ENCODE measurements at regions not wholly inside any gene's neighbourhood (a gene's known extent, or its start where the extent isn't known, plus 50 kb on each side); places are given as distances from the start of the nearest gene placed in this dataset.
"Not testable (repeated sequence)": the region's sequence is repeated elsewhere in the genome, so short reads cannot be mapped to it uniquely, and the experiment has no call there.

DNA sequence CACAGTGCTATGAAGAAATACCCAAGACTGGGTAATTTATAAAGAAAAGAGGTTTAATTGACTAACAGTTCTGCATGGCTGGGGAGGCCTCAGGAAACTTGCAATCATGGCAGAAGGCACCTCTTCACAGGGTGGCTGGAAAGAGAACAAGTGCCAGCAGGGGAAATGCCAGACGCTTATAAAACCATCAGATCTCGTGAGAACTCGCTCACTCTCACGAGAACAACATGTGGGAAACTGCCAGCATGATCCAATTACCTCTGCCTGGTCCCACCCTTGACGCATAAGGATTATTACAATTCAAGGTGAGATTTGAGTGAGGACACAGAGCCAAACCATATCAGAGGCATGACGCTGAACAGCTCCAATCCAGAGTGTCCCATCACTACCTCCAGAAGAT, 73.7 kb upstream of the RPL38 start:
- not testable (repeated sequence) for H3K4me3 Mint-ChIP-seq; H3K36me3 Mint-ChIP-seq (ENCODE audit: low read depth); ATAC-seq; DNase-seq; H3K27ac Mint-ChIP-seq; H3K4me1 Mint-ChIP-seq; H3K9me3 ChIP-seq (ENCODE audit: control insufficient read depth, low read length, poor library complexity, severe bottlenecking)
- H3K27me3 Mint-ChIP-seq, result peaks cover 51% of the 10 kb centered on the region

DNA sequence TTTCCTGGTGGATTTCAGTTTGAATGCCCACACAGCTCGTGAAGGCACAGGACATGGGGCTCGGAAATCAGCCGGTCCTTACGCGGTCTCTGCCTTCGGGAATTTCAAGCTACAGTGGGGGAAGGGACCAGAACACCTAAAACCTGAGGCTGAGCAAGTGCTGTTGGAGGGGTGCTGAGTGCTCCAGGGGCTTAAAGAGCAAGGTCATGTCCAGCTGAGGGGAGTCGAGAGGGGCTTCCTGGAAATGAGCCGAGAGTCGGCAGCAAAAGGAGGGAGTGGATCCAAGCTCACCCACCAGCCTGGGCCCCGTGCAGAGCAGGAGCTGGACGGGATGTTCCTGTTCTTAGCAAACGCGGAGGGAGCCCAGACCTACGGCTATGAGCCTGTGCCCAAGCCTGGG, 73.2 kb upstream of the RPL38 start:
- H3K27me3 Mint-ChIP-seq, result peaks cover 49% of the 10 kb centered on the region

DNA sequence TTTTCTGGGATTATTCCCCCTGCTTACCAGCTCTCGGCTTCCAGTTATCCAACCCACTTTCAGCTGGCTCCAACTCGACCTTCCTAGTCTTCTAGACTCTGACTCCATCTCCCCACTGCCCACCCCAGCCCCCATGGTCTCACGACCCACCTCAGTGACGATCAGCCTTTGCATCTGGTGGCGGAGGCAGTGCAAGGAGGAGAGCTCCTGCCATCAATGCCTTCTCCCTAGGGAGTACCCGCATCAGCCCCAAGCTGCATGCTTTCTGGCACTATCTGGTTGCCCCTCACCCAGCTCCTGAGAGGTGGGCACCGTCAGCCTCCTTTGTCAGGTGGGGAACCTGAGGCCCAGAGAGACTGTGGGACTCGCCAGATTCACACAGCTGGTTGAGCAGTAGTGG, 72.6 kb upstream of the RPL38 start:
- H3K9me3 ChIP-seq (ENCODE audit: control insufficient read depth, low read length, poor library complexity, severe bottlenecking), result no peaks in the 10 kb centered on the region
- H3K27ac Mint-ChIP-seq, result no peak overlapping the region
- H3K4me1 Mint-ChIP-seq, result peaks cover 7% of the 10 kb centered on the region
- DNase-seq (no peak), ATAC-seq (no peak)
- H3K27me3 Mint-ChIP-seq, result peaks cover 44% of the 10 kb centered on the region
- no peaks in the 10 kb centered on the region for H3K36me3 Mint-ChIP-seq (ENCODE audit: low read depth)
- H3K4me3 Mint-ChIP-seq, result no peak overlapping the region

More for the DNA sequence above, 73.2 kb upstream of the RPL38 start:
- ATAC-seq (no peak), DNase-seq (no peak)
- H3K9me3 ChIP-seq (ENCODE audit: control insufficient read depth, low read length, poor library complexity, severe bottlenecking), result no peaks in the 10 kb centered on the region
- Mint-ChIP-seq H3K4me1 (peaks cover 7% of the 10 kb centered on the region), H3K27ac (no peak overlapping the region), H3K36me3 (ENCODE audit: low read depth) (no peaks in the 10 kb centered on the region), H3K4me3 (no peak overlapping the region)

DNA sequence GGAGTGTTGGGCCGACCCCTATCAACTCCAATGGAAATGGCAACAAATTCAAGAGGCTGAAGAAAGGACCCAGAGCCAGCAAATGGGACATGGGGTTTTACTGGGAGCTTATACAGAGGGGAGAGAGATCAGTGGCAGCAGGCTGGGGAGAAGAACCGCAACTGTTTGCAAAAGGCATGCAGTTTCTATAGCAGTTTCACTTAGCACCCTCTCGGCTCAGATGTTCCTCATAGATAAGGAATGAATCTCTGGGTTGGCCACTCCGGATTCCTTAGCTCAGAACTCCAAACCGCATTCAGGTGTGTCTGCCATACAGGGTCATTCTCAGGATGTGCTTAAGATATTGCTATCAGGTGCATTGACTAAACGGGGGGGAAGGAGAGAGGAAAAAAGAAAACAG, 71.1 kb upstream of the RPL38 start:
- no peaks in the 10 kb centered on the region for H3K9me3 ChIP-seq (ENCODE audit: control insufficient read depth, low read length, poor library complexity, severe bottlenecking)
- no peak overlapping the region for H3K27ac Mint-ChIP-seq
- H3K27me3 Mint-ChIP-seq, result peaks cover 48% of the 10 kb centered on the region
- H3K4me1 Mint-ChIP-seq, result peaks cover 2% of the 10 kb centered on the region
- no peak for ATAC-seq
- no peak for DNase-seq
- no peak overlapping the region for H3K4me3 Mint-ChIP-seq
- no peaks in the 10 kb centered on the region for H3K36me3 Mint-ChIP-seq (ENCODE audit: low read depth)

DNA sequence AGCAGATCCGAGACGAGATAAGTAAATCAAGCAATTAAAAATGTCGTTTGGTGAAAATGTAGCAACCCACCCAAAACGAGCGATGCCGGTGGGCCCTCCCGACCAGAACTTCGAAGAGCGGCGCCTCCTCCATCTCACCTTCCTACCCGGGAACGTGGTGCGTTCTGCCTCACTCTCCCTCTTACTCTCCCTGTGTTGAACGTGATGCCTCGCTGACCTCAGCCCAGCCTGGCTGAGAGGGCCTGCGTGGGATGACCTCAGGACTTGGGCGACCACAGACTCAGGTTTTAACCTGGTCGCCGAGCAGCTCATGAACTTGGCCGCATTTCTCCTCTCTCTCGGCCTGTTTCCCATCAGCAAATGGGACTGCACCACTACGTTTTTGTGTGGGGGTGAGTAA, 69.7 kb upstream of the RPL38 start:
- peaks cover 2% of the 10 kb centered on the region for H3K4me1 Mint-ChIP-seq
- peaks cover 53% of the 10 kb centered on the region for H3K27me3 Mint-ChIP-seq
- no peak overlapping the region for H3K27ac Mint-ChIP-seq
- H3K36me3 Mint-ChIP-seq (ENCODE audit: low read depth), result no peaks in the 10 kb centered on the region
- no peaks in the 10 kb centered on the region for H3K9me3 ChIP-seq (ENCODE audit: control insufficient read depth, low read length, poor library complexity, severe bottlenecking)
- no peak for ATAC-seq
- DNase-seq, result no peak
- H3K4me3 Mint-ChIP-seq, result no peak overlapping the region

DNA sequence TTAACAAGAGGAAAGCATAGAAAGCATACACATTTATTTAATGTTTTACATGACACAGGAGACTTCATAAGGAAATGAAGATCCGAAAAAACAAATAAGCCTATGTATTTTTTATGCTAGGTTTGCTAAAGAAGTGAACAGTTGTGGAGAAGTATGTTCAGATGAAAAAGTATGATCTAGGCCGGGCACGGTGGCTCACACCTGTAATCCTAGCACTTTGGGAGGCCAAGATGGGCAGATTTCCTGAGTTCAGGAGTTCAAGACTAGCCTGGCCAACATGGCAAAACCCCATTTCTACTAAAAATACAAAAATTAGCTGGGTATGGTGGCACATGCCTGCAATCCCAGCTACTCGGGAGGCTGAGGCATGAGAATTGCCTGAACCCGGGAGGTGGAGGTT, 69.2 kb upstream of the RPL38 start:
- not testable (repeated sequence) for H3K36me3 Mint-ChIP-seq (ENCODE audit: low read depth); ATAC-seq; H3K9me3 ChIP-seq (ENCODE audit: control insufficient read depth, low read length, poor library complexity, severe bottlenecking); DNase-seq; H3K27ac Mint-ChIP-seq; H3K4me1 Mint-ChIP-seq; H3K4me3 Mint-ChIP-seq
- peaks cover 53% of the 10 kb centered on the region for H3K27me3 Mint-ChIP-seq

DNA sequence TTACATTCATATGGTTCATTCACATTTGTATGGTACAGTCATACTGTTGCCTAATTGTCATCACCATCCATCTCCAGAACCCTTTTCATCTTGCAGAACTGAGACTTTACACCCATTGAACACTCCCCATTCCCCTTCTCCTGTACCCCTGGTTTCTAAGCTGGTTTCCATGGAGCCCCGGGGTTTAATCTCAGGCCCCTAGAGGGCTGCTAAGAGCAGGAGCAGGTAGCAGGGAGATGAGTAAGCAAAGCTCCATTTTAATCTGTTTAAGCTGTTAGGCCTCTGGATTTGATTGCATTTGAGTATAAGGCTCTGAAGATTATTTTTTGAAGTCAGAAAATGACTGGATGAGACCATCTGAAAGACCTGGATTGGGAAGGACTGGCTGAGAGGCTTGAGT, 68.5 kb upstream of the RPL38 start:
- no peaks in the 10 kb centered on the region for H3K9me3 ChIP-seq (ENCODE audit: control insufficient read depth, low read length, poor library complexity, severe bottlenecking)
- no peak for DNase-seq
- Mint-ChIP-seq H3K4me3 (no peak overlapping the region), H3K4me1 (peaks cover 2% of the 10 kb centered on the region), H3K36me3 (ENCODE audit: low read depth) (no peaks in the 10 kb centered on the region), H3K27ac (no peak overlapping the region), H3K27me3 (peaks cover 53% of the 10 kb centered on the region)
- no peak for ATAC-seq

DNA sequence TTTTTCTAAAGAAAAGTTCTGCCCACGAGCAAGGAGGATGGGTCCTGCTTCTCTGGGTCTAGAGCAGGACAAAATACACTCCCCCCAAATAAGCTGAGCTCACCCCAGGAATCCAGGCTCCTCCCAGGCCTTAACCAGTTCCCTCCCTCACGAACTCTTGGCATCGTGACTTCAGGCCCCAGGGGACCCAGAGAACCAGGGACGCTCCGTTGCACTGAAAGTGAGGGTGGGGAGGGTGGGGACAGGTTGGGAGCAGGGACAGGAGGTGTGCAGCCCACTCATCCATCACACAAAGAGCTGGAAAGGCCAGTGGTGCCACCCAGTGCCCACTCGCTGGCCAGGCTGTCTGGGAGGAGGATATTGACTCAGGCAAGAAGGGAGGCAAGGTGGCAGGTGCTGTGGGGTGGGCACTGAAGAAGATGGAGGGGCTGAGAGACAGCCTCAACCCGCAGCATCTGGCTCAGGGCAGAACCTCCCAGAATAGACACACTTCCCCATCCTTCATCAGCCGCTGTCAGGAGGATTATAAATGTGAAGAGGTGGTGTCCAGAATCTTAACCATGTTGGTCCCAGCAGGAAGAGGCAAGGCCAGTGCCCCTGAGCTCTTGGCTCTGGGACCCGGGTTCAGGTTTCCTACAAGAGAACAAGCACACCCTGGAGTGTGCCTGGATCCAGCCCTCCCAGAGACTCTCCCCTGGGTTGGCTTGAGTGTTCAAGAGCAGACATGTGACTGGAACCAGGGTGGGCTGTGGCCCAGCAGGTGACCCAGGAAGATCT, 67.9 kb upstream of the RPL38 start:
- Mint-ChIP-seq H3K27ac (no peak overlapping the region), H3K4me1 (peaks cover 2% of the 10 kb centered on the region), H3K27me3 (peaks cover 53% of the 10 kb centered on the region), H3K4me3 (no peak overlapping the region), H3K36me3 (ENCODE audit: low read depth) (no peaks in the 10 kb centered on the region)
- ATAC-seq, result no peak
- H3K9me3 ChIP-seq (ENCODE audit: control insufficient read depth, low read length, poor library complexity, severe bottlenecking), result no peaks in the 10 kb centered on the region
- no peak for DNase-seq

DNA sequence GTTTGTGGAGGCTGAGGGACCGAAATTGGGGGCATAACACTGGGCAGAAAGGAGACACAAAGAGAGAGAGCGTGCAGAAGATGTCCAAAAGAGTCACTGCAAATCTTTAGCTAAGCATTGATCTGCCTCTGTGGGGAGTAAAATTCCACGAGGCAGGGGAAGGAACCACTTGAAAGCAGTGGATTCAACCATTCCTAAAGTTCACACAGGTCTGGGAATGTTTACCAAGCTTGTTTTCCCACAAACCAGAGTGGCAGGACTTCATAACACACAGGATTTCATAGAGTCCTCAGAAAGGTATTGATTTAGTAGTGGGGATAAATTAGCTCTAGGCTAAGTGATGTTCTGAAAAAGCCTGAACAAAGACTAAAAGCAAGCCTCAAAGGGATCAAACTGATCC, 66.1 kb upstream of the RPL38 start:
- Mint-ChIP-seq H3K27me3 (peaks cover 36% of the 10 kb centered on the region), H3K36me3 (ENCODE audit: low read depth) (peaks cover 2% of the 10 kb centered on the region), H3K27ac (no peak overlapping the region), H3K4me3 (no peak overlapping the region), H3K4me1 (peaks cover 2% of the 10 kb centered on the region)
- peaks cover under 1% of the 10 kb centered on the region for H3K9me3 ChIP-seq (ENCODE audit: control insufficient read depth, low read length, poor library complexity, severe bottlenecking)
- ATAC-seq (no peak), DNase-seq (no peak)

DNA sequence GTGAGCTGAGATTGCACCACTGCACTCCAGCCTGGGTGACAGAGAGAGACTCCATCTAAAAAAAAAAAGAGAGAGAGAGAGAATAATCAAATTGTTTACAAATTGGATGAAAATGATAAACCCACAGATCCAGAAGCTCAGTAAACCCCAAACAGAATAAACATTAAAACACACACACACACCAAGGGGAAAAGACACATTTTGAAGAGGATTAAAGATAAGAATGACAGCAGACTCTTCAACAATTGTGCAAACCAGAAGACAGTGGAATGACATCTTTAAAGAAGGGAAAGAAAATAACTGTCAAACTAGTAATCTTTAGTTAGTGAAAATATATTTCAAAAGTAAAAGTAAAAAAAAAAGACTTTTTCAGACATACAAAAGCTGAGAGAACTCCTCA, 64.4 kb upstream of the RPL38 start:
- H3K9me3 ChIP-seq (ENCODE audit: control insufficient read depth, low read length, poor library complexity, severe bottlenecking), result peaks cover 5% of the 10 kb centered on the region
- Mint-ChIP-seq H3K36me3 (ENCODE audit: low read depth) (peaks cover 2% of the 10 kb centered on the region), H3K27ac (no peak overlapping the region), H3K4me3 (no peak overlapping the region), H3K27me3 (peaks cover 23% of the 10 kb centered on the region), H3K4me1 (no peaks in the 10 kb centered on the region)
- DNase-seq (no peak), ATAC-seq (no peak)

DNA sequence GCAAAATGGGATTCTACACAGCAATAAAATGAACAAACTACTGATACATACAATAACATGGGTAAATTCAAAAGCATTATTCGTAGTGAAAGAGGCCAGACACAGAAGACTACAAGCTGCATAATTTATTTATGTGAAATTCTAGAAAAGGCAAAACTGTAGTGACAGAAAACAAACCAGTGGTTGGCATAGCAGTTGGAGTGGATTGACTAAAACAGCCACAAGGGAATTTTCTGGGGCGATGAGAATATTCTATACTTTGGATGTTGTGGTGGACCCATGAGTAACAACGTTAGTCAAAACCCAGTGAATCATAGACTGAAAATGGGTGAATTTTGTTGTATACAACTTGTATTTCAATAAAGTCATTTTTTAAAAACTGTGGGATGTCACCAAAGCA, 63.2 kb upstream of the RPL38 start:
- no peak for ATAC-seq
- H3K27ac Mint-ChIP-seq, result no peak overlapping the region

DNA sequence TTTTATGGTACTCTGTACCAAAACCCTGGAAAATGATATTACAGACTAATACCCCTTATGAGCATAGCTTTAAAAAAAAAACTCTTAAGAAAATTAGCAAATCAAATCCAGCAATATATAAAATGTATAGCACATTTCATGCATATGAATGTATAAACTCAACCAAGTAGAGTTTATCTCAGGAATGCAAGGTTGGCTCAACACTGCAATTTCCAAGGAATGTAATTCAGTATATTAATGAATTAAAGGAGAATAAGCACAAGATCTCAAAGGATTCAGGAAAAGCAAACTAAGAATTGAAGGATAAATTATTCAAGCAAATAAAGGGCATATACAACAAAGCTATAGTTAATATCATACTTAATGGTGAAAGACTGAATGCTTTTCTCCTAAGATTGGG, 61.9 kb upstream of the RPL38 start:
- Mint-ChIP-seq H3K27me3 (peaks cover 25% of the 10 kb centered on the region), H3K27ac (no peak overlapping the region), H3K36me3 (ENCODE audit: low read depth) (peaks cover 2% of the 10 kb centered on the region), H3K4me3 (no peak overlapping the region), H3K4me1 (no peaks in the 10 kb centered on the region)
- ATAC-seq (no peak), DNase-seq (no peak)
- H3K9me3 ChIP-seq (ENCODE audit: control insufficient read depth, low read length, poor library complexity, severe bottlenecking), result peaks cover 5% of the 10 kb centered on the region

More for the DNA sequence above, 63.2 kb upstream of the RPL38 start:
- no peak for DNase-seq
- H3K4me3 Mint-ChIP-seq, result no peak overlapping the region
- H3K9me3 ChIP-seq (ENCODE audit: control insufficient read depth, low read length, poor library complexity, severe bottlenecking), result peaks cover 5% of the 10 kb centered on the region
- H3K4me1 Mint-ChIP-seq, result no peaks in the 10 kb centered on the region
- H3K36me3 Mint-ChIP-seq (ENCODE audit: low read depth), result peaks cover 2% of the 10 kb centered on the region
- H3K27me3 Mint-ChIP-seq, result peaks cover 13% of the 10 kb centered on the region

DNA sequence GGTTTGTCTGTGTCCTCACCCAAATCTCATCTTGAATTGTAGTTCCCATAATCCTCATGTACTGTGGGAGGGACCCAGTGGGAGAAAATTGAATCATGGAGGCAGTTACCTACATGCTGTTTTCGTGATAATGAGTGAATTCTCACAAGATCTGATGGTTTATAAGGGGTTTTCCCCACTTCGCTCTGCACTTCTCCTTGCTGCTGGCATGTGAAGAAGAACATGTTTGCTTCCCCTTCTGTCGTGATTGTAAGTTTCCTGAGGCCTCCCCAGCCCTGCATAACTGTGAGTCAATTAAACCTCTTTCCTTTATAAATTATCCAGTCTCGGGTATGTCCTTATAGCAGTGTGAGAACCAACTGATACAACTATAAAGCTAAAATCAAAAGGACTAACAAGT, 60.2 kb upstream of the RPL38 start:
- not testable (repeated sequence) for ATAC-seq; DNase-seq; H3K9me3 ChIP-seq (ENCODE audit: control insufficient read depth, low read length, poor library complexity, severe bottlenecking); H3K4me3 Mint-ChIP-seq; H3K4me1 Mint-ChIP-seq; H3K27ac Mint-ChIP-seq; H3K36me3 Mint-ChIP-seq (ENCODE audit: low read depth)
- peaks cover 27% of the 10 kb centered on the region for H3K27me3 Mint-ChIP-seq

DNA sequence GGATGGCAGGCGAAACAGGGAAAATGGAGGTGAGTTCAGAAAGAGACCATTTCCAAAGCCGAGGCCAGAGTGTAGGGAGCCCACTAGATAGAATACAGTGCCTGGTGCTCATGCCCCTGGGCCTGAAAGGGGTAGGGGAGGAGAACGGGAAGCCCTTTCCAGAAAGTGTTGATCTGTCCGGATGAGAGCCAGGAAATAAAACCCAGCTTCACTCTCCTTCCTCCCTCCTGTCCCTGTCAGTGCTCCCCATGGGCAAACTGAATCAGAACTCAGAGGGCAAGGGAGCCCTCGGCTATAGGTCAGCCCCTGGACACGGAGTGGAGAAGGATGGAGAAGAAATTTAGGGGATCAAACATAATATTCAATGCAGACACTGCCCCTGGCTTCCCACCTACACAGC, 57.7 kb upstream of the RPL38 start:
- Mint-ChIP-seq H3K27me3 (peaks cover 48% of the 10 kb centered on the region), H3K27ac (no peak overlapping the region), H3K36me3 (ENCODE audit: low read depth) (peaks cover 7% of the 10 kb centered on the region), H3K4me3 (no peak overlapping the region), H3K4me1 (no peaks in the 10 kb centered on the region)
- ATAC-seq (no peak), DNase-seq (no peak)
- H3K9me3 ChIP-seq (ENCODE audit: control insufficient read depth, low read length, poor library complexity, severe bottlenecking), result peaks cover 5% of the 10 kb centered on the region
